BE2C (cell line): ENCODE measurements at regions not wholly inside any gene's neighbourhood (a gene's known extent, or its start where the extent isn't known, plus 50 kb on each side); places are given as distances from the start of the nearest gene placed in this dataset.
"Not testable (repeated sequence)": the region's sequence is repeated elsewhere in the genome, so short reads cannot be mapped to it uniquely, and the experiment has no call there.

Experiments used
- DNase-seq: peaks from one replicate; pipeline ENCODE4 v3.0.0-alpha.2; 2020
- H3K27me3 ChIP-seq: fragments of 250-450 bp; sonication (Bioruptor Pico); 2 replicates; pipeline ENCODE4 v1.5.1; 2020; ENCODE audit warnings: mild to moderate bottlenecking
- H3K36me3 ChIP-seq: fragments of 250-450 bp; sonication (Bioruptor Pico); 2 replicates; pipeline ENCODE4 v1.5.1; 2020; ENCODE audit warnings: mild to moderate bottlenecking
- H3K4me1 ChIP-seq: fragments of 250-450 bp; sonication (Bioruptor Pico); 2 replicates; pipeline ENCODE4 v1.5.1; 2020
- H3K4me3 ChIP-seq: 2 replicates; pipeline ENCODE4 v1.5.1; 2011; ENCODE audit warnings: low read depth, low read length
- H3K9me3 ChIP-seq: fragments of 250-450 bp; sonication (Bioruptor Pico); 2 replicates; pipeline ENCODE4 v1.5.1; 2020
- CTCF ChIP-seq: IDR thresholded peaks from 2 replicates; pipeline ENCODE4 v1.5.1; 2012; ENCODE audit warnings: mild to moderate bottlenecking, low read depth, low read length

GRCh38 chr7:83827036-83827435, 178.1 kb upstream of the SEMA3E start:
- Histone ChIP-seq H3K4me3 (no peak overlapping the region), H3K4me1 (0 out of 2 replicates have a peak, but pooled peaks cover 1% of the 10 kb centered on the region)
- no peak for TF ChIP-seq CTCF

GRCh38 chr7:83824214-83824613, 175.3 kb upstream of the SEMA3E start:
- no peak for DNase-seq
- Histone ChIP-seq H3K4me1 (no peaks in the 10 kb centered on the region), H3K4me3 (no peak overlapping the region), H3K9me3 (no peaks in the 10 kb centered on the region), H3K36me3 (no peaks in the 10 kb centered on the region), H3K27me3 (no peaks in the 10 kb centered on the region)
- no peak for TF ChIP-seq CTCF

More at GRCh38 chr7:83827036-83827435, 178.1 kb upstream of the SEMA3E start:
- Histone ChIP-seq H3K36me3 (no peaks in the 10 kb centered on the region), H3K9me3 (no peaks in the 10 kb centered on the region), H3K27me3 (no peaks in the 10 kb centered on the region)
- DNase-seq, result no peak

GRCh38 chr7:83821866-83822265, 172.9 kb upstream of the SEMA3E start:
- Histone ChIP-seq H3K36me3 (no peaks in the 10 kb centered on the region), H3K4me3 (no peak overlapping the region), H3K4me1 (no peaks in the 10 kb centered on the region), H3K27me3 (no peaks in the 10 kb centered on the region), H3K9me3 (no peaks in the 10 kb centered on the region)
- no peak for DNase-seq
- TF ChIP-seq CTCF, result no peak

GRCh38 chr7:83820641-83821040, 171.7 kb upstream of the SEMA3E start:
- no peaks in the 10 kb centered on the region for H3K9me3 ChIP-seq
- no peak for DNase-seq
- no peaks in the 10 kb centered on the region for H3K36me3 ChIP-seq
- no peaks in the 10 kb centered on the region for H3K27me3 ChIP-seq
- no peak overlapping the region for H3K4me3 ChIP-seq
- TF ChIP-seq CTCF, result no peak
- no peaks in the 10 kb centered on the region for H3K4me1 ChIP-seq

GRCh38 chr7:83819911-83820310, 171.0 kb upstream of the SEMA3E start:
- no peaks in the 10 kb centered on the region for H3K9me3 ChIP-seq
- no peak overlapping the region for H3K4me3 ChIP-seq
- TF ChIP-seq CTCF, result peak; percentile 23; the same call in 1 of the 2 replicates
- no peaks in the 10 kb centered on the region for H3K36me3 ChIP-seq
- H3K4me1 ChIP-seq, result no peaks in the 10 kb centered on the region
- no peaks in the 10 kb centered on the region for H3K27me3 ChIP-seq
- DNase-seq, result peak; percentile 31

- no peak overlapping the region for H3K4me3 ChIP-seq
- H3K36me3 ChIP-seq, result no peaks in the 10 kb centered on the region
- no peaks in the 10 kb centered on the region; the same call in 1 of the 2 replicates for H3K9me3 ChIP-seq
- no peak for TF ChIP-seq CTCF
- no peaks in the 10 kb centered on the region for H3K4me1 ChIP-seq
- no peak for DNase-seq
- no peaks in the 10 kb centered on the region for H3K27me3 ChIP-seq
Measured at GRCh38 chr7:83814480-83814879, 165.5 kb upstream of the SEMA3E start.

GRCh38 chr7:83812563-83812962, 163.6 kb upstream of the SEMA3E start:
- H3K4me1 ChIP-seq, H3K9me3 ChIP-seq, H3K27me3 ChIP-seq, DNase-seq, H3K4me3 ChIP-seq, H3K36me3 ChIP-seq: not testable (repeated sequence)
